Peyer's patch (tissue), 4 donors: ENCODE measurements at regions not wholly inside any gene's neighbourhood (a gene's known extent, or its start where the extent isn't known, plus 50 kb on each side); places are given as distances from the start of the nearest gene placed in this dataset.

Experiments used
- DNase-seq, 3 donors: peaks; one replicate each; pipeline ENCODE4 v3.0.0-alpha.2; 2017 to 2019
- H3K27ac ChIP-seq, 4 donors: fragments of 200-600 bp; sonication (generic); one replicate each; pipeline ENCODE4 v1.5.1; 2016 to 2019
- H3K27me3 ChIP-seq, 2 donors: fragments of 200-600 bp; sonication (generic); one replicate each; pipeline ENCODE4 v1.5.1; 2019
- H3K36me3 ChIP-seq, 3 donors: fragments of 200-600 bp; sonication (generic); one replicate each; pipeline ENCODE4 v1.5.1; 2016 to 2019
- H3K4me1 ChIP-seq, 4 donors: fragments of 200-600 bp; sonication (generic); one replicate each; pipeline ENCODE4 v1.5.1; 2016 to 2019
- H3K4me3 ChIP-seq, 4 donors: fragments of 200-600 bp; sonication (generic); 1 replicate in 3 of 4; 2 replicates in 1 of 4; pipeline ENCODE4 v1.5.1; 2016 to 2019; ENCODE audit warnings: mild to moderate bottlenecking in 1 of 4
- H3K9me3 ChIP-seq, 4 donors: fragments of 200-600 bp; sonication (generic); one replicate each; pipeline ENCODE4 v1.5.1; 2016 to 2019; ENCODE audit warnings: mild to moderate bottlenecking in 1 of 4
- CTCF ChIP-seq, 6 experiments: fragments of 450-650 bp in 4 of 6; fragments of 200-600 bp in 2 of 6; sonication (generic) in 1 of 6; IDR thresholded peaks; one replicate each; pipeline ENCODE4 v1.5.1; 2017 to 2019; ENCODE audit warnings: antibody characterized with exemption in 6 of 6, mild to moderate bottlenecking in 3 of 6, moderate library complexity in 1 of 6
- POLR2A ChIP-seq, 2 donors: fragments of 450-650 bp; IDR thresholded peaks; one replicate each; pipeline ENCODE4 v1.5.1; 2017; ENCODE audit warnings: antibody characterized with exemption in 2 of 2, mild to moderate bottlenecking in 2 of 2, moderate library complexity in 2 of 2

- DNase-seq, result no peak
- no peaks in the 10 kb centered on the region for H3K9me3 ChIP-seq
- no peak overlapping the region for H3K27ac ChIP-seq
- H3K36me3 ChIP-seq, result no peaks in the 10 kb centered on the region
- no peaks in the 10 kb centered on the region for H3K27me3 ChIP-seq
- TF ChIP-seq CTCF (IDR thresholded peaks at IDR 0.05) (no peak), POLR2A (IDR thresholded peaks at IDR 0.05) (no peak)
- no peaks in the 10 kb centered on the region for H3K4me1 ChIP-seq
- H3K4me3 ChIP-seq, result no peak overlapping the region
Measured at GRCh38 chr13:50711131-50711815, 132.2 kb downstream of the DLEU7 start.

- H3K4me1 ChIP-seq, result no peaks in the 10 kb centered on the region
- H3K4me3 ChIP-seq, result no peak overlapping the region
- no peaks in the 10 kb centered on the region for H3K27me3 ChIP-seq
- no peaks in the 10 kb centered on the region for H3K36me3 ChIP-seq
- peak overlapping the region in 1 of 4 donors; percentile 14 for H3K27ac ChIP-seq
- TF ChIP-seq POLR2A (IDR thresholded peaks at IDR 0.05), result no peak
- no peak for TF ChIP-seq CTCF (IDR thresholded peaks at IDR 0.05)
- no peak for DNase-seq
- H3K9me3 ChIP-seq, result no peaks in the 10 kb centered on the region
Measured at GRCh38 chr13:50711996-50712395, 131.5 kb downstream of the DLEU7 start.

GRCh38 chr13:50712456-50712855, 131.0 kb downstream of the DLEU7 start:
- Histone ChIP-seq H3K27ac (no peak overlapping the region), H3K36me3 (no peaks in the 10 kb centered on the region), H3K27me3 (no peaks in the 10 kb centered on the region), H3K4me3 (no peak overlapping the region), H3K9me3 (no peaks in the 10 kb centered on the region), H3K4me1 (no peaks in the 10 kb centered on the region)
- DNase-seq, result no peak
- TF ChIP-seq POLR2A (IDR thresholded peaks at IDR 0.05) (no peak), CTCF (IDR thresholded peaks at IDR 0.05) (no peak)

GRCh38 chr13:50712881-50713280, 130.6 kb downstream of the DLEU7 start:
- Histone ChIP-seq H3K9me3 (no peaks in the 10 kb centered on the region), H3K36me3 (no peaks in the 10 kb centered on the region), H3K4me3 (no peak overlapping the region), H3K27ac (no peak overlapping the region), H3K27me3 (no peaks in the 10 kb centered on the region), H3K4me1 (no peaks in the 10 kb centered on the region)
- DNase-seq, result no peak
- TF ChIP-seq POLR2A (IDR thresholded peaks at IDR 0.05) (no peak), CTCF (IDR thresholded peaks at IDR 0.05) (no peak)

- H3K4me3 ChIP-seq, result no peak overlapping the region
- no peaks in the 10 kb centered on the region for H3K36me3 ChIP-seq
- H3K9me3 ChIP-seq, result no peaks in the 10 kb centered on the region
- H3K27me3 ChIP-seq, result no peaks in the 10 kb centered on the region
- H3K27ac ChIP-seq, result peak overlapping the region in 2 of 4 donors; percentile 23 to 29
- no peak for DNase-seq
- H3K4me1 ChIP-seq, result no peaks in the 10 kb centered on the region
- no peak for TF ChIP-seq CTCF (IDR thresholded peaks at IDR 0.05)
- TF ChIP-seq POLR2A (IDR thresholded peaks at IDR 0.05), result peak in 1 of 2 donors; percentile 14
Measured at GRCh38 chr13:50713523-50714248, 129.8 kb downstream of the DLEU7 start.
